ENCODE measurements at regions not wholly inside any gene's neighbourhood (a gene's known extent, or its start where the extent isn't known, plus 50 kb on each side); places are given as distances from the start of the nearest gene placed in this dataset.

DNA sequence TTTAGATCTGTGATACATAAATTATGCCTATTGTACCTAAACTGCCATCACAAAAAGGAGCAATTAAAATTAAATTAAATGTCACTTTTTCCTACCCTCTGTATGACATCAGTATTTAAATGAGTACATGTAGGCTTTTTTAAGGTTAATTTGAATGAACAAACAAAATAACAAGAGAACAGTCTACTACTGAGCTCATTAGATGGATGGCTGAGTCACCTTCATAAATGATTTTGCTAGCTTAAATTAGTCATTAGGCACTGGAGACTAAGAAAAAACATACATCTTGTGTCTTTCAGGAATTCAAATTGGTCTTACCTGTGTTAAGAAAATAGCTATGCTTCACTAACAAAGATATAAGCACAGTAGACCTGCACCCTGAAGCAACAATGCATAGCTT lies 153.6 kb downstream of the RCN1 start:
- ChIA-PET POLR2A (no interaction called here), CTCF (interaction anchor here (0.7 to 1.0 kb wide), 4 partner anchors 9 to 68 kb away, joined by 3 to 4 read pairs (median 4); no protein-coding TSS in a partner anchor)
- Histone ChIP-seq H3K4me1 (no peaks in the 10 kb centered on the region), H3K9me3 (no peaks in the 10 kb centered on the region), H3K27ac (no peak overlapping the region), H3K4me2 (no peak overlapping the region), H3K4me3 (no peak overlapping the region)
- ATAC-seq (no peak), DNase-seq (ENCODE audit: low read depth in 1 of 2, low spot score in 1 of 2) (no peak), FAIRE-seq (no peak)
- TF ChIP-seq HOXB5 (CRISPR knock-in tag; IDR thresholded peaks at IDR 0.05) (no peak), FOSB (CRISPR knock-in tag; IDR thresholded peaks at IDR 0.05) (no peak), TFCP2L1 (CRISPR knock-in tag; IDR thresholded peaks at IDR 0.05) (no peak), KDM1A (IDR thresholded peaks at IDR 0.05; ENCODE audit: low read depth) (no peak), HEYL (CRISPR knock-in tag; IDR thresholded peaks at IDR 0.05) (no peak), BHLHE40 (IDR thresholded peaks at IDR 0.05; ENCODE audit: low read depth, low read length) (no peak)
- TF ChIP-seq, protein P1, sequence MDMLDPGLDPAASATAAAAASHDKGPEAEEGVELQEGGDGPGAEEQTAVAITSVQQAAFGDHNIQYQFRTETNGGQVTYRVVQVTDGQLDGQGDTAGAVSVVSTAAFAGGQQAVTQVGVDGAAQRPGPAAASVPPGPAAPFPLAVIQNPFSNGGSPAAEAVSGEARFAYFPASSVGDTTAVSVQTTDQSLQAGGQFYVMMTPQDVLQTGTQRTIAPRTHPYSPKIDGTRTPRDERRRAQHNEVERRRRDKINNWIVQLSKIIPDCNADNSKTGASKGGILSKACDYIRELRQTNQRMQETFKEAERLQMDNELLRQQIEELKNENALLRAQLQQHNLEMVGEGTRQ (IDR thresholded peaks at IDR 0.05), result no peak
- TF ChIP-seq, protein P2, sequence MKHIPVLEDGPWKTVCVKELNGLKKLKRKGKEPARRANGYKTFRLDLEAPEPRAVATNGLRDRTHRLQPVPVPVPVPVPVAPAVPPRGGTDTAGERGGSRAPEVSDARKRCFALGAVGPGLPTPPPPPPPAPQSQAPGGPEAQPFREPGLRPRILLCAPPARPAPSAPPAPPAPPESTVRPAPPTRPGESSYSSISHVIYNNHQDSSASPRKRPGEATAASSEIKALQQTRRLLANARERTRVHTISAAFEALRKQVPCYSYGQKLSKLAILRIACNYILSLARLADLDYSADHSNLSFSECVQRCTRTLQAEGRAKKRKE (CRISPR knock-in tag; IDR thresholded peaks at IDR 0.05; ENCODE audit: low read depth), result no peak

DNA sequence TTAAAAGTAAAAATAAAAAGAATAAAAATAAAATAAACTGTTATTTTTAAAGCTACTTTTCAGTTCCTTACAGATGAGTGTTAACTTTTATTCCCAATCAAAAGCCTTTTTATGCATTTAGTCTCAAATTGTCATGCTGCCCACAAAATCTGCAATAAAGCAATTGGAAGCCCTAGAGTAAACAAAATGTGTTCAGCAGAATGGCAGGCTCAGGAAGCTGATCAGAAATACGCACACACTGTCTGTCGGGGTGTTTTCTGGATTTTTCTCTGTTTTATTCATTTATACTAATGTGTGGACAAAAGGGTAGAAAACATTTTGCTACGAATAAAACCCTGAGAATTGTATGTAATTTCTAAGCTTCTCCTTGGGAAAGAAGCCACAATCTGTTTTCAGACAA lies 162.8 kb downstream of the RCN1 start:
- DNase-seq (ENCODE audit: low read depth in 1 of 2, low spot score in 1 of 2) (no peak), FAIRE-seq (peak; percentile 18), ATAC-seq (no peak)
- Histone ChIP-seq H3K4me2 (no peak overlapping the region), H3K9me3 (no peaks in the 10 kb centered on the region), H3K27ac (no peak overlapping the region), H3K4me3 (no peak overlapping the region), H3K4me1 (no peaks in the 10 kb centered on the region)
- WGBS (ENCODE audit: missing lambda C conversion rate), result 52% methylated on average over 3 of the region's 3 CpGs
- no peak for TF ChIP-seq HOXB5 (CRISPR knock-in tag; IDR thresholded peaks at IDR 0.05)
- TF ChIP-seq CEBPB (IDR thresholded peaks at IDR 0.05), result no peak
- TF ChIP-seq ZNF302 (CRISPR knock-in tag; IDR thresholded peaks at IDR 0.05), result no peak
- TF ChIP-seq CBX2 (IDR thresholded peaks at IDR 0.05; ENCODE audit: borderline replicate concordance, low read depth), result no peak
- no peak for TF ChIP-seq KDM1A (IDR thresholded peaks at IDR 0.05; ENCODE audit: low read depth)
- no peak for TF ChIP-seq HOXA7 (CRISPR knock-in tag; IDR thresholded peaks at IDR 0.05)
- TF ChIP-seq CHD2 (IDR thresholded peaks at IDR 0.05; ENCODE audit: low read length, partially characterized antibody), result no peak
- ChIA-PET CTCF (interaction anchor here (0.6 to 1.5 kb wide), 5 partner anchors 10 to 701 kb away, joined by 3 to 6 read pairs (median 4); no protein-coding TSS in a partner anchor), POLR2A (no interaction called here)

DNA sequence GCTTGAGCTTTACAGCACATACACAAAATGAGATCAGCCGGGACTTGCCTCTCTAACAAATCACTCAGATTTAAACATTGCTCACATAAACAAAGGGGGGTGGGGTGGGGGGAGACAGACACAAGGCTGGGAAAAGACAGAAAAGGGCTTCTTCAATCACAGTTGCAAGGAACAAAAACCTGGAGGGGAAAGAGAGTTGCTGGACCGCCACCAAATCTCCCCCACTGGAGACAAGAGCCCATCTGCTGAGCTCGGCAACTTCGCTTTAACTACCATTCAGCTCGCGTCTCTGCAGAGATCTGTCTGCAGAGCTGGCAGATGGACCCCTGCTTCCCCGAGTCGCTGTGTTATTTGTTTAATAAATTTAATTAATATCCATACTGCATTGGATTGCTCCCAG lies 165.0 kb downstream of the RCN1 start:
- H3K4me2 ChIP-seq, result no peak overlapping the region
- CTCF ChIA-PET, result interaction anchor here (0.8 to 1.1 kb wide), 2 partner anchors 24 to 384 kb away, joined by 3 to 4 read pairs; no protein-coding TSS in a partner anchor
- FAIRE-seq (no peak), DNase-seq (ENCODE audit: low read depth in 1 of 2, low spot score in 1 of 2) (no peak), ATAC-seq (no peak)
- 43% methylated on average over 8 of the region's 8 CpGs for WGBS (ENCODE audit: missing lambda C conversion rate)
- H3K9me3 ChIP-seq, result no peaks in the 10 kb centered on the region
- TF ChIP-seq ZC3H11A (IDR thresholded peaks at IDR 0.05) (no peak), MAX (IDR thresholded peaks at IDR 0.05) (no peak), GATA3 (IDR thresholded peaks at IDR 0.05; ENCODE audit: borderline replicate concordance) (no peak), E2F6 (IDR thresholded peaks at IDR 0.05; ENCODE audit: borderline replicate concordance, low read depth) (no peak), KDM5A (IDR thresholded peaks at IDR 0.05) (no peak), NR3C1 (IDR thresholded peaks at IDR 0.05) (no peak), EHMT2 (IDR thresholded peaks at IDR 0.05; ENCODE audit: low read depth) (no peak)
- TF ChIP-seq, protein P3, sequence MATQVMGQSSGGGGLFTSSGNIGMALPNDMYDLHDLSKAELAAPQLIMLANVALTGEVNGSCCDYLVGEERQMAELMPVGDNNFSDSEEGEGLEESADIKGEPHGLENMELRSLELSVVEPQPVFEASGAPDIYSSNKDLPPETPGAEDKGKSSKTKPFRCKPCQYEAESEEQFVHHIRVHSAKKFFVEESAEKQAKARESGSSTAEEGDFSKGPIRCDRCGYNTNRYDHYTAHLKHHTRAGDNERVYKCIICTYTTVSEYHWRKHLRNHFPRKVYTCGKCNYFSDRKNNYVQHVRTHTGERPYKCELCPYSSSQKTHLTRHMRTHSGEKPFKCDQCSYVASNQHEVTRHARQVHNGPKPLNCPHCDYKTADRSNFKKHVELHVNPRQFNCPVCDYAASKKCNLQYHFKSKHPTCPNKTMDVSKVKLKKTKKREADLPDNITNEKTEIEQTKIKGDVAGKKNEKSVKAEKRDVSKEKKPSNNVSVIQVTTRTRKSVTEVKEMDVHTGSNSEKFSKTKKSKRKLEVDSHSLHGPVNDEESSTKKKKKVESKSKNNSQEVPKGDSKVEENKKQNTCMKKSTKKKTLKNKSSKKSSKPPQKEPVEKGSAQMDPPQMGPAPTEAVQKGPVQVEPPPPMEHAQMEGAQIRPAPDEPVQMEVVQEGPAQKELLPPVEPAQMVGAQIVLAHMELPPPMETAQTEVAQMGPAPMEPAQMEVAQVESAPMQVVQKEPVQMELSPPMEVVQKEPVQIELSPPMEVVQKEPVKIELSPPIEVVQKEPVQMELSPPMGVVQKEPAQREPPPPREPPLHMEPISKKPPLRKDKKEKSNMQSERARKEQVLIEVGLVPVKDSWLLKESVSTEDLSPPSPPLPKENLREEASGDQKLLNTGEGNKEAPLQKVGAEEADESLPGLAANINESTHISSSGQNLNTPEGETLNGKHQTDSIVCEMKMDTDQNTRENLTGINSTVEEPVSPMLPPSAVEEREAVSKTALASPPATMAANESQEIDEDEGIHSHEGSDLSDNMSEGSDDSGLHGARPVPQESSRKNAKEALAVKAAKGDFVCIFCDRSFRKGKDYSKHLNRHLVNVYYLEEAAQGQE (IDR thresholded peaks at IDR 0.05), result no peak
- no peak overlapping the region for H3K27ac ChIP-seq
- H3K4me1 ChIP-seq, result 0 out of 3 replicates have a peak, but pooled peaks cover 4% of the 10 kb centered on the region
- POLR2A ChIA-PET, result no interaction called here
- H3K4me3 ChIP-seq, result no peak overlapping the region

Measured in A549 (cell line).